ENCODE measurements at regions not wholly inside any gene's neighbourhood (a gene's known extent, or its start where the extent isn't known, plus 50 kb on each side); places are given as distances from the start of the nearest gene placed in this dataset.

DNA sequence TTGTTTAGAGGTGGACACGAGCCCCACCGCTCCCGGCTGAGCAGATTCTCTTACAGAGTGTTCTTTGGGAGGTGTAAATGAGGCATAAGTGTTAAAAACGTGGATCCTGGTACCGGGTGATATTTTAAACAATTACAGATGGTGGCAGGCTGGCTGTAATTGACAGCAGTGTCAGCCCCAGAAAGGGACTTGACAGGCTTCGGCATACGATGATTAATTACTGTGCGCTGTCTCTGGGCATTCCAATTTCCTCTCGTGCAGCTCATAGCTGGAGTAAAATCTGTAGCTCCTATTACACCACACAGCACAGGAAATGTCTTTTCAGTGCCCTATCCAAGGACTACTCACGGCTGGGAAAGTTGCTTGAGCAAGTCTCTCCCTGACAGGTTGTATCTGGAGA is 305.4 kb upstream of the IRX2 start:
- no peaks in the 10 kb centered on the region for H3K27me3 ChIP-seq (ENCODE audit: insufficient read depth, poor library complexity, severe bottlenecking)
- no peak overlapping the region for H3K4me3 ChIP-seq (ENCODE audit: severe bottlenecking)
- TF ChIP-seq, protein P1, sequence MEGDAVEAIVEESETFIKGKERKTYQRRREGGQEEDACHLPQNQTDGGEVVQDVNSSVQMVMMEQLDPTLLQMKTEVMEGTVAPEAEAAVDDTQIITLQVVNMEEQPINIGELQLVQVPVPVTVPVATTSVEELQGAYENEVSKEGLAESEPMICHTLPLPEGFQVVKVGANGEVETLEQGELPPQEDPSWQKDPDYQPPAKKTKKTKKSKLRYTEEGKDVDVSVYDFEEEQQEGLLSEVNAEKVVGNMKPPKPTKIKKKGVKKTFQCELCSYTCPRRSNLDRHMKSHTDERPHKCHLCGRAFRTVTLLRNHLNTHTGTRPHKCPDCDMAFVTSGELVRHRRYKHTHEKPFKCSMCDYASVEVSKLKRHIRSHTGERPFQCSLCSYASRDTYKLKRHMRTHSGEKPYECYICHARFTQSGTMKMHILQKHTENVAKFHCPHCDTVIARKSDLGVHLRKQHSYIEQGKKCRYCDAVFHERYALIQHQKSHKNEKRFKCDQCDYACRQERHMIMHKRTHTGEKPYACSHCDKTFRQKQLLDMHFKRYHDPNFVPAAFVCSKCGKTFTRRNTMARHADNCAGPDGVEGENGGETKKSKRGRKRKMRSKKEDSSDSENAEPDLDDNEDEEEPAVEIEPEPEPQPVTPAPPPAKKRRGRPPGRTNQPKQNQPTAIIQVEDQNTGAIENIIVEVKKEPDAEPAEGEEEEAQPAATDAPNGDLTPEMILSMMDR (IDR thresholded peaks at IDR 0.05; ENCODE audit: poor library complexity, severe bottlenecking) = no peak
- DNase-seq (ENCODE audit: low spot score) = no peak
- no peaks in the 10 kb centered on the region for H3K36me3 ChIP-seq (ENCODE audit: low read depth)
- H3K4me1 ChIP-seq (ENCODE audit: insufficient read depth, poor library complexity, severe bottlenecking) = no peaks in the 10 kb centered on the region
- H3K9me3 ChIP-seq (ENCODE audit: severe bottlenecking) = peaks cover 9% of the 10 kb centered on the region
- H3K27ac ChIP-seq (ENCODE audit: poor library complexity, severe bottlenecking) = no peak overlapping the region
- no peak for ATAC-seq (ENCODE audit: low read depth)

DNA sequence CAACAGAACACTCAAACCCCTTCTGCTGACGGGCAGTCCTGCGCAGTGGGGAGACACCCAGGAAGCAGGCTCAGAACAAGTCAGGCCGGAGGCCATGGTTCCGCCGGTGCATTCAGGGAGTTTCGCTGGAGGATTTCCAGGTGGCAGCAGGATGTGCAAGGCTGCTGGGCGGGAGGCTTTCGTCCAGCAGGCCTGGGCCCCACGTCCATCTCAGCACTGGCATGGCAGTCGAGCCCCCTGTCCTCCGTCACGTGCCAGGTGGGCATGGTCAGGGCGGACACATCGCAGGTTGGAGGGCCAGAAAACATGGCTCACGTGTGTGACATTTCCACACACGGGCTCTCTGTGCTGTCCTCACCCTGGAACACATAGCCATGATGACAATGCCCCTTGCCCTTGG is 299.9 kb upstream of the IRX2 start:
- H3K27me3 ChIP-seq (ENCODE audit: insufficient read depth, poor library complexity, severe bottlenecking) = no peaks in the 10 kb centered on the region
- ATAC-seq (ENCODE audit: low read depth) (no peak), DNase-seq (ENCODE audit: low spot score) (no peak)
- peaks cover 2% of the 10 kb centered on the region for H3K9me3 ChIP-seq (ENCODE audit: severe bottlenecking)
- H3K4me3 ChIP-seq (ENCODE audit: severe bottlenecking) = no peak overlapping the region
- no peak overlapping the region for H3K27ac ChIP-seq (ENCODE audit: poor library complexity, severe bottlenecking)
- TF ChIP-seq, protein P1 (IDR thresholded peaks at IDR 0.05; ENCODE audit: poor library complexity, severe bottlenecking) = no peak
- no peaks in the 10 kb centered on the region for H3K4me1 ChIP-seq (ENCODE audit: insufficient read depth, poor library complexity, severe bottlenecking)
- H3K36me3 ChIP-seq (ENCODE audit: low read depth) = no peaks in the 10 kb centered on the region

DNA sequence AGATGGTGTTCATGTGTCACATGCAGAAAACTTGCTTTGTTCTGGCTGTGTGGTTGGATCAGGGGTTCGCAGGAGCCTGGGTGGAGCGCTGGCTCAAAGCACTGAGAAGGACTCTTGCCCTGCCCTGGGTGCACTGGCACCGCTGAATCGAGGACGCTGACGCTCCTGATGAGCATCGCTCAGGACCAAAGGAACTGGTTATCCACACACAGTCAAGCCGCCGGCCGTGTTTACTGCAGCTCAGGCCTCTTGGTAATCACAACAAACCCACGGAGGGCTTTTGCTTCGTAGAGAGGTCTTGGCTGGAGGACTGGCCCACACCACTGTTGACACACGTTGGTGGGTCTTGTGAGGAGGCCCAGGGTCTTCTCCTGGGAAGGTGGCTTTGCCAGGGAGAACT is 299.4 kb upstream of the IRX2 start:
- Histone ChIP-seq H3K4me3 (ENCODE audit: severe bottlenecking) (no peak overlapping the region), H3K27ac (ENCODE audit: poor library complexity, severe bottlenecking) (no peak overlapping the region), H3K36me3 (ENCODE audit: low read depth) (no peaks in the 10 kb centered on the region), H3K9me3 (ENCODE audit: severe bottlenecking) (peaks cover 2% of the 10 kb centered on the region), H3K4me1 (ENCODE audit: insufficient read depth, poor library complexity, severe bottlenecking) (no peaks in the 10 kb centered on the region), H3K27me3 (ENCODE audit: insufficient read depth, poor library complexity, severe bottlenecking) (no peaks in the 10 kb centered on the region)
- TF ChIP-seq, protein P1 (IDR thresholded peaks at IDR 0.05; ENCODE audit: poor library complexity, severe bottlenecking) = no peak
- no peak for DNase-seq (ENCODE audit: low spot score)
- ATAC-seq (ENCODE audit: low read depth) = no peak

DNA sequence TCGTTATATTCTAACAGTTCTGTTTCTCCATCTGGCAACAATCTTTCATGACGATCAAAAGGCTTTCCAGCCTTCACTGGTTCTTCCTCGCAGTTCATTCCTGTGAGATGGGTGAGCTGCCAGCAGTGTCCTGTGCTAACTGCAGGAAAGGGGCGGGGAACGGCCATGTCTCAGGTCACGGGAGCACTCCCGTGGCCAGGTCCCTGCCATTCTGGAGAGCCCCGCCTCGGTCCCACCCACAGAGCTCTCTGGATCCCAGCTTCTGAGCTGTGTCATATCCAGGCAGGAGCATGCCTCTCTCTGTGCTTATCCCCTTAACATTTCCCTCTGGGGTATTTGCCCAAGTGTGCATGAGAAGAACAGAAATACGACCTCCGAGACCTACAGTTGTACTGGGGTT is 297.8 kb upstream of the IRX2 start:
- Histone ChIP-seq H3K4me1 (ENCODE audit: insufficient read depth, poor library complexity, severe bottlenecking) (no peaks in the 10 kb centered on the region), H3K4me3 (ENCODE audit: severe bottlenecking) (no peak overlapping the region), H3K36me3 (ENCODE audit: low read depth) (no peaks in the 10 kb centered on the region), H3K27ac (ENCODE audit: poor library complexity, severe bottlenecking) (no peak overlapping the region), H3K9me3 (ENCODE audit: severe bottlenecking) (peaks cover 2% of the 10 kb centered on the region), H3K27me3 (ENCODE audit: insufficient read depth, poor library complexity, severe bottlenecking) (no peaks in the 10 kb centered on the region)
- TF ChIP-seq, protein P1 (IDR thresholded peaks at IDR 0.05; ENCODE audit: poor library complexity, severe bottlenecking) = no peak
- ATAC-seq (ENCODE audit: low read depth) (no peak), DNase-seq (ENCODE audit: low spot score) (no peak)

DNA sequence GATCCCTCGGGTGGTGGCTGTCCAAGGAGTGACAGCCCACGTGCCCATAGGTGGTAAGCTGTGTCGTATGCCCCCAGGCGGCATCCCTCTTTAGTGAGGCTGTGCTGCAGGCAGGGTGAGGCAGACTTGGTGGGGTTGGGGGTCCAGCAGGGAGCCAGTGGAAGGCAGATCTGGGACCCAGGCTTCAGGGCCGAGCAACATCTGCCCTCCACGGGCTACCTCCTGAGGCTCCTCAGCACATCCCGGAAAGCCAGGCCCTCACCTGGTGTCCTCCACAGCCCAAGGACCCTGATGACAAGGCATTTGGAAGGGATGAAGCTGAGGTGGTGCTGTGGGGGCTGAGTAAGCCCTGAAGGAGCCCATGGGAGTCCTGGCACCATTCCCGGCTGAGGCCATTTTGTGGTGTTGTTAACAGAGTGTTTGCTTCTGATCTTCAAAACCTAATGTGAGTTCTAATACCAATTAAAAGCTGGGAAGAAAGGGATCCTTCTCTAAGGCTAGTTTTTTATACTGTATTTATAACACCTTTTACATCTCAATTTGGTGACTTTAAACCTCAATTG is 295.8 kb upstream of the IRX2 start:
- Histone ChIP-seq H3K27me3 (ENCODE audit: insufficient read depth, poor library complexity, severe bottlenecking) (no peaks in the 10 kb centered on the region), H3K36me3 (ENCODE audit: low read depth) (no peaks in the 10 kb centered on the region), H3K4me3 (ENCODE audit: severe bottlenecking) (no peak overlapping the region), H3K9me3 (ENCODE audit: severe bottlenecking) (peaks cover 2% of the 10 kb centered on the region), H3K4me1 (ENCODE audit: insufficient read depth, poor library complexity, severe bottlenecking) (no peaks in the 10 kb centered on the region), H3K27ac (ENCODE audit: poor library complexity, severe bottlenecking) (no peak overlapping the region)
- ATAC-seq (ENCODE audit: low read depth) = no peak
- TF ChIP-seq, protein P1 (IDR thresholded peaks at IDR 0.05; ENCODE audit: poor library complexity, severe bottlenecking) = no peak
- no peak for DNase-seq (ENCODE audit: low spot score)

Measured in RWPE2 (cell line).